SK-N-SH (cell line): ENCODE measurements at regions not wholly inside any gene's neighbourhood (a gene's known extent, or its start where the extent isn't known, plus 50 kb on each side); places are given as distances from the start of the nearest gene placed in this dataset.
A peak's percentile ranks its signal among the peaks of the same experiment; 100 is the strongest.

Source experiments
- CTCF ChIA-PET: fragments of 300-600, 350-600 bp; formaldehyde crosslinking; extraction: SDS; loops from one replicate; lab custom pipeline; 2021; lab: Yijun Ruan, JAX
- POLR2A ChIA-PET: fragments of 350-600 bp; sonication (Branson Sonifier 250); formaldehyde crosslinking; extraction: SDS; loops from one replicate; lab custom pipeline; 2020; ENCODE audit warnings: antibody characterized with exemption, inconsistent platforms; lab: Yijun Ruan, JAX
- DNase-seq: peaks from one replicate; pipeline ENCODE4 v3.0.0; 2012
- H2AFZ ChIP-seq: fragments of 200-600 bp; sonication (generic); 2 replicates; pipeline ENCODE4 v1.8.1; 2016; ENCODE audit warnings: antibody characterized with exemption, mild to moderate bottlenecking, low read depth
- H3F3A ChIP-seq: fragments of 200-600 bp; sonication (generic); replicated peaks from 2 replicates; pipeline ENCODE3; 2016; ENCODE audit warnings: antibody characterized with exemption, mild to moderate bottlenecking; ENCODE audit not compliant: insufficient read depth
- H3K27ac ChIP-seq, 2 experiments: fragments of 200-500 bp in 1 of 2; fragments of 200-600 bp in 1 of 2; sonication (Bioruptor generic) in 1 of 2; sonication (generic), shearing (Covaris generic) in 1 of 2; 2 replicates each; pipeline versions ENCODE4 v1.5.1 to v1.6.1; 2014 to 2016; ENCODE audit warnings: low read depth in 2 of 2, inconsistent platforms in 1 of 2, low read length in 1 of 2, mild to moderate bottlenecking in 1 of 2, mixed read lengths in 1 of 2
- H3K27me3 ChIP-seq: fragments of 200-600 bp; sonication (generic), shearing (Covaris generic); 2 replicates; pipeline ENCODE4 v1.6.1; 2016; ENCODE audit warnings: mixed run types; ENCODE audit not compliant: insufficient read depth
- H3K36me3 ChIP-seq, 2 experiments: fragments of 200-500 bp in 1 of 2; fragments of 200-600 bp in 1 of 2; sonication (Bioruptor generic) in 1 of 2; sonication (generic) in 1 of 2; replicated peaks in 1 of 2; 2 replicates each; pipeline versions ENCODE3 to v1.5.1; 2014 to 2016; ENCODE audit warnings: low read length in 1 of 2, mild to moderate bottlenecking in 1 of 2; ENCODE audit not compliant: insufficient read depth in 2 of 2, control insufficient read depth in 1 of 2
- H3K4me1 ChIP-seq, 2 experiments: fragments of 200-500 bp in 1 of 2; fragments of 200-600 bp in 1 of 2; sonication (Bioruptor generic) in 1 of 2; sonication (generic), shearing (Covaris generic) in 1 of 2; 2 replicates each; pipeline versions ENCODE4 v1.5.1 to v1.6.1; 2014 to 2016; ENCODE audit warnings: low read depth in 1 of 2, low read length in 1 of 2, mixed run types in 1 of 2; ENCODE audit not compliant: insufficient read depth in 2 of 2, control insufficient read depth in 1 of 2
- H3K4me2 ChIP-seq: fragments of 200-600 bp; sonication (generic), shearing (Covaris generic); 2 replicates; pipeline ENCODE4 v1.6.1; 2017; ENCODE audit warnings: mixed run types
- H3K4me3 ChIP-seq, 2 experiments: fragments of 200-500 bp in 1 of 2; fragments of 200-600 bp in 1 of 2; sonication (Bioruptor generic) in 1 of 2; sonication (generic), shearing (Covaris generic) in 1 of 2; 2 replicates each; pipeline versions ENCODE4 v1.5.1 to v1.8.1; 2014 to 2016; ENCODE audit warnings: low read depth in 2 of 2, inconsistent platforms in 1 of 2, low read length in 1 of 2, mild to moderate bottlenecking in 1 of 2, mixed read lengths in 1 of 2, moderate library complexity in 1 of 2
- H3K79me2 ChIP-seq: fragments of 200-600 bp; sonication (generic); 2 replicates; pipeline ENCODE4 v1.8.1; 2017; ENCODE audit warnings: mild to moderate bottlenecking; ENCODE audit not compliant: insufficient read depth
- H3K9ac ChIP-seq: fragments of 200-600 bp; sonication (generic); 2 replicates; pipeline ENCODE4 v1.6.1; 2017; ENCODE audit warnings: mixed run types
- H3K9me2 ChIP-seq: fragments of 200-600 bp; sonication (generic); 2 replicates; pipeline ENCODE4 v1.6.1; 2017; ENCODE audit warnings: mixed run types
- H3K9me3 ChIP-seq: fragments of 200-600 bp; sonication (generic); 2 replicates; pipeline ENCODE4 v1.6.1; 2017; ENCODE audit warnings: mixed run types, mild to moderate bottlenecking, moderate library complexity
- H4K20me1 ChIP-seq: fragments of 200-600 bp; sonication (generic); 2 replicates; pipeline ENCODE4 v1.6.1; 2017; ENCODE audit warnings: mild to moderate bottlenecking, mixed run types; ENCODE audit not compliant: insufficient read depth
- CHD2 ChIP-seq: fragments of 150-350 bp; IDR thresholded peaks from 2 replicates; pipeline ENCODE4 v1.6.1; 2018; ENCODE audit warnings: low read length; ENCODE audit not compliant: partially characterized antibody
- ELF1 ChIP-seq: IDR thresholded peaks from 2 replicates; pipeline ENCODE4 v1.4.0; 2012
- EZH2phosphoT487 ChIP-seq: fragments of 200-600 bp; sonication (generic); IDR thresholded peaks from 2 replicates; pipeline ENCODE4 v1.6.1; 2017; ENCODE audit warnings: low read depth, mixed run types, mild to moderate bottlenecking, antibody characterized with exemption, moderate library complexity, borderline replicate concordance
- FOXJ3 ChIP-seq: sonication (generic); formaldehyde crosslinking; IDR thresholded peaks from 2 replicates; pipeline ENCODE4 v1.5.1; 2020; ENCODE audit warnings: mild to moderate bottlenecking, missing genetic modification reagents
- FOXM1 ChIP-seq: IDR thresholded peaks from 2 replicates; pipeline ENCODE4 v1.4.0; 2012; ENCODE audit warnings: low read depth, mild to moderate bottlenecking
- JUND ChIP-seq: IDR thresholded peaks from 2 replicates; pipeline ENCODE4 v1.4.0; 2012
- MEF2A ChIP-seq: IDR thresholded peaks from 2 replicates; pipeline ENCODE4 v1.4.0; 2012; ENCODE audit warnings: low read depth, borderline replicate concordance
- RAD21 ChIP-seq: IDR thresholded peaks from 2 replicates; pipeline ENCODE4 v1.6.1; 2012; ENCODE audit warnings: mild to moderate bottlenecking, low read length
- RFX5 ChIP-seq: IDR thresholded peaks from 2 replicates; pipeline ENCODE4 v1.6.1; 2012; ENCODE audit warnings: mild to moderate bottlenecking, improper control_type of control experiment, low read length
- YY1 ChIP-seq: IDR thresholded peaks from 2 replicates; pipeline ENCODE4 v1.4.0; 2012; ENCODE audit warnings: low read depth, mild to moderate bottlenecking
- WGBS: methylation state at CpG from one replicate; pipeline ENCODE4 v1.1.6; 2017; ENCODE audit warnings: low lambda C conversion rate; 5-methylcytosine and 5-hydroxymethylcytosine counted together
- TF ChIP-seq, protein P1 (sequence below): IDR thresholded peaks from 2 replicates; pipeline ENCODE4 v1.4.0; 2012; ENCODE audit warnings: low read depth, borderline replicate concordance
- TF ChIP-seq, protein P2 (sequence below): IDR thresholded peaks from 2 replicates; pipeline ENCODE4 v1.4.0; 2012; ENCODE audit warnings: low read depth, borderline replicate concordance

DNA sequence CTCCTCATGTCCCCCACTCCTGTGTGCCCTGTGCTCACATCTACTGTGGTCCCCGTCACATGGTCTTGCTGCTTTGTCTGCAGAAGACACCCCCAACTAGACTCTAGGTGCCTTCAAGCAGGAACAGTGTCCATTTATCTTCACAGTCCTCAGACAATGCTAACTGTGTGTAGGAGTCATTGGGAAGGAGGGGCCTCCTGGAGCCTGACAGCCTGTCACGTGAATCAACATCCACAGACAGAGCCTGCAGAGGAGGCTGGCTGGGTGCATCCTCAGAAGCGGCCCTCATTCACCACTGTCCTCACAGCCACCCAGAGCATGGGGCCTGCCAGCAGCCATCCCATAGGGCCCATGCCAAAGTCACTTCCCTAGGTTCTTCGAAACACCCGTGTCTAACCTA, 98.7 kb downstream of the MED10 start (continued):
- TF ChIP-seq, protein P1, sequence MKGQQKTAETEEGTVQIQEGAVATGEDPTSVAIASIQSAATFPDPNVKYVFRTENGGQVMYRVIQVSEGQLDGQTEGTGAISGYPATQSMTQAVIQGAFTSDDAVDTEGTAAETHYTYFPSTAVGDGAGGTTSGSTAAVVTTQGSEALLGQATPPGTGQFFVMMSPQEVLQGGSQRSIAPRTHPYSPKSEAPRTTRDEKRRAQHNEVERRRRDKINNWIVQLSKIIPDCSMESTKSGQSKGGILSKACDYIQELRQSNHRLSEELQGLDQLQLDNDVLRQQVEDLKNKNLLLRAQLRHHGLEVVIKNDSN: no peak
- no peak for TF ChIP-seq YY1
- TF ChIP-seq FOXJ3 (CRISPR knock-in tag): no peak
- TF ChIP-seq MEF2A: no peak

DNA sequence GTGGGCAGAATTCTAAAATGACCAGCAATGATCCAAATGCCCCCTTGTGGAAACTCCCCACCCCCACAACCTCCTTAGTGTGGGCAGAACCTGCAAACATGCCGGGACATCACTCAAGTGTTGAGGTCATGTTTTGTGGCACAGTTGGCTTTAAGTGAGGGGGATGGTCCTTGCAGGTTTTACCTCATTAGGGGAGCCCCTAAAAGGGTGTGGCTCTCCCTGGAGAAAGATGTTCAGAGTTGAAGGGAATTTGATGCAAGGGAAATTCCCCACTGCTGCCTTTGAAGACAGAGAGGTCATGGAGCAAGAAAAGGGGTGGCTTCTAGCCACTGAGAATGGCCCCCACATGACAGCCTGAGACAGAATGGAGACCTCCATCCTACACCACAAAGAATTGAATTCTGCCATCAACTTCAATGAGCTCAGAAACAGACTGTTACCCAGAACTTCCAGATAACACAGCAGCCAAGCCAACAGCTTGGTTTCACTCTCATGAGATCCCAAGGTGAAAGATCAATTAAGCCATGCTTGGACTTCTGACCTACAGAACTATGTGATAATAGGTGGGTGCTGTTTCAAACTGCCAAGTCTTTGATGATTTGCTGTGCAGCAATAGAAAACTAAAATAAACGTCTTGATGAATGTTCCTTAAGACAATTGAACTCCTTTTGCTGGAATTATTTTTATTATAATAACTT, 103.4 kb downstream of the MED10 start:
- no peaks in the 10 kb centered on the region for H3F3A ChIP-seq
- no peak overlapping the region for H3K9ac ChIP-seq
- no peaks in the 10 kb centered on the region for H3K9me2 ChIP-seq
- H3K79me2 ChIP-seq: no peaks in the 10 kb centered on the region
- TF ChIP-seq RAD21: peak; percentile 4; the same call in 1 of the 2 replicates
- TF ChIP-seq ELF1: no peak
- H3K9me3 ChIP-seq: no peaks in the 10 kb centered on the region; the same call in 1 of the 2 replicates
- no peak for DNase-seq
- peaks cover 0 to 7% of the 10 kb centered on the region in 2 experiments; a peak in 1 of 4 replicates for H3K4me1 ChIP-seq
- H3K27me3 ChIP-seq: no peaks in the 10 kb centered on the region
- no peak overlapping the region for H2AFZ ChIP-seq
- POLR2A ChIA-PET: no interaction called here
- CTCF ChIA-PET: interaction anchor here (1.0 kb wide), 1 partner anchor 73 kb away, joined by 3 read pairs; no protein-coding TSS in a partner anchor
- H3K36me3 ChIP-seq: no peaks in the 10 kb centered on the region
- 26% methylated on average over 2 of the region's 2 CpGs for WGBS
- H3K4me2 ChIP-seq: no peak overlapping the region
- no peak overlapping the region for H3K4me3 ChIP-seq
- H4K20me1 ChIP-seq: no peaks in the 10 kb centered on the region
- H3K27ac ChIP-seq: no peak overlapping the region

DNA sequence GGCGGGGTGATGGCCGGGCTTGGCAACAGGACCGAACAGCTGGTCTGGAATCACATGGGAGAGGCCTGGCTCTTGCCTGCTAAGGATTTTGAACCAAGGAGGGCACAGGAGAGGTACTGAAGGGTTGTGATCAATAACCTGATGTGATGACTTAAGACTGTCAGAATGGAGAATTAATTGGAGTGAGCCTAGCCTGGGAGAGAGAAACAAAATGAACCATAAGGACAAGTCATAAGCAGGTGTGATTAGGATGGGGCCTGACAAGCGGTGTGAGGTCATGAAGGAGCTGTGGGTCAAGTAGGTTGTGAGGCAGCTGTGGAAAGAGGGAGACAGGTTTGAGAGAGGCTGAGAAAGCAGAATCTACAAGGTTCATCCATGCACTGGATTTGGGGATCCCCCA, 104.6 kb downstream of the MED10 start:
- Histone ChIP-seq H2AFZ (no peak overlapping the region), H3K4me1 (peaks cover 0 to 7% of the 10 kb centered on the region in 2 experiments; a peak in 1 of 4 replicates), H3K4me3 (no peak overlapping the region), H3K36me3 (no peaks in the 10 kb centered on the region), H3K27me3 (no peaks in the 10 kb centered on the region), H3K79me2 (no peaks in the 10 kb centered on the region), H3K9ac (no peak overlapping the region), H3K4me2 (no peak overlapping the region), H3F3A (no peaks in the 10 kb centered on the region), H3K9me2 (no peaks in the 10 kb centered on the region), H3K9me3 (no peaks in the 10 kb centered on the region; the same call in 1 of the 2 replicates), H3K27ac (no peak overlapping the region), H4K20me1 (no peaks in the 10 kb centered on the region)
- ChIA-PET POLR2A (no interaction called here), CTCF (interaction anchor here (1.0 kb wide), 1 partner anchor 71 kb away, joined by 3 read pairs; no protein-coding TSS in a partner anchor)
- WGBS: 37% methylated on average over 4 of the region's 4 CpGs
- TF ChIP-seq ELF1 (no peak), CHD2 (no peak), JUND (no peak), RFX5 (no peak), FOXM1 (no peak), EZH2phosphoT487 (no peak)
- TF ChIP-seq, protein P2, sequence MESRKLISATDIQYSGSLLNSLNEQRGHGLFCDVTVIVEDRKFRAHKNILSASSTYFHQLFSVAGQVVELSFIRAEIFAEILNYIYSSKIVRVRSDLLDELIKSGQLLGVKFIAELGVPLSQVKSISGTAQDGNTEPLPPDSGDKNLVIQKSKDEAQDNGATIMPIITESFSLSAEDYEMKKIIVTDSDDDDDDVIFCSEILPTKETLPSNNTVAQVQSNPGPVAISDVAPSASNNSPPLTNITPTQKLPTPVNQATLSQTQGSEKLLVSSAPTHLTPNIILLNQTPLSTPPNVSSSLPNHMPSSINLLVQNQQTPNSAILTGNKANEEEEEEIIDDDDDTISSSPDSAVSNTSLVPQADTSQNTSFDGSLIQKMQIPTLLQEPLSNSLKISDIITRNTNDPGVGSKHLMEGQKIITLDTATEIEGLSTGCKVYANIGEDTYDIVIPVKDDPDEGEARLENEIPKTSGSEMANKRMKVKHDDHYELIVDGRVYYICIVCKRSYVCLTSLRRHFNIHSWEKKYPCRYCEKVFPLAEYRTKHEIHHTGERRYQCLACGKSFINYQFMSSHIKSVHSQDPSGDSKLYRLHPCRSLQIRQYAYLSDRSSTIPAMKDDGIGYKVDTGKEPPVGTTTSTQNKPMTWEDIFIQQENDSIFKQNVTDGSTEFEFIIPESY: no peak
- DNase-seq: no peak
